K562 (cell line): ENCODE measurements at regions not wholly inside any gene's neighbourhood (a gene's known extent, or its start where the extent isn't known, plus 50 kb on each side); places are given as distances from the start of the nearest gene placed in this dataset.

Experiments used
- ATAC-seq: fragments of 200-7000 bp; cut with Tn5 transposase; 3 replicates; pipeline ENCODE4 v1.9.1; 2020; ENCODE audit warnings: moderate library complexity
- BruUV-seq: library from RNA; stranded (reverse); fragments of 400-500 nt; replicated peaks from 2 replicates; lab custom pipeline; 2021; lab: Mats Ljungman, UMichigan
- CTCF ChIA-PET: fragments of 300-600 bp; formaldehyde crosslinking; extraction: SDS; loops from one replicate; lab custom pipeline; 2021; ENCODE audit warnings: low intra/inter-chr PET ratio; lab: Yijun Ruan, JAX
- POLR2A ChIA-PET: fragments of 300-600, 350-650 bp; sonication (Branson Sonifier 250); formaldehyde crosslinking; extraction: SDS; loops from one replicate; lab custom pipeline; 2021; ENCODE audit warnings: antibody characterized with exemption, inconsistent platforms; lab: Yijun Ruan, JAX
- DNase-seq, 4 experiments: peaks; one replicate each; pipeline versions ENCODE4 v3.0.0 to v3.0.0-alpha.2; 2011 to 2018; ENCODE audit warnings: low spot score in 3 of 4, mixed read lengths in 3 of 4; ENCODE audit errors: extremely low read depth in 1 of 4
- FAIRE-seq: peaks from 2 replicates; lab custom pipeline; 2011; peaks lifted over from hg19 to GRCh38; lab: Jason Lieb, UNC
- H2AFZ ChIP-seq: 2 replicates; pipeline ENCODE4 v1.6.0; 2011; ENCODE audit warnings: low read depth, low read length, control low read depth, inconsistent platforms
- H3K27ac ChIP-seq: fragments of 200-600 bp; 3 replicates; pipeline ENCODE4 v1.8.0; 2011; ENCODE audit warnings: low read depth, mild to moderate bottlenecking, control low read depth, inconsistent platforms, low read length, moderate library complexity, mixed read lengths; ENCODE audit errors: extremely low read depth
- H3K27me3 ChIP-seq, 2 experiments: fragments of 300-600 bp in 1 of 2; 2 replicates in 1 of 2; 3 replicates in 1 of 2; pipeline versions ENCODE4 v1.6.0 to v1.8.0; 2011; ENCODE audit warnings: inconsistent platforms in 2 of 2, low read length in 2 of 2, mild to moderate bottlenecking in 1 of 2, mixed read lengths in 1 of 2, moderate library complexity in 1 of 2; ENCODE audit not compliant: control insufficient read depth in 2 of 2, insufficient read depth in 2 of 2
- H3K36me3 ChIP-seq: fragments of 300-600 bp; 3 replicates; pipeline ENCODE4 v1.8.0; 2011; ENCODE audit warnings: mild to moderate bottlenecking, low read length, inconsistent platforms; ENCODE audit not compliant: control insufficient read depth, insufficient read depth
- H3K4me1 ChIP-seq, 2 experiments: fragments of 200-600 bp in 1 of 2; replicated peaks in 1 of 2; 2 replicates in 1 of 2; 3 replicates in 1 of 2; pipeline versions ENCODE4 v1.5.1 to v1.8.0; 2011; ENCODE audit warnings: inconsistent platforms in 2 of 2, low read length in 2 of 2, mild to moderate bottlenecking in 1 of 2, mixed read lengths in 1 of 2, moderate library complexity in 1 of 2; ENCODE audit not compliant: control insufficient read depth in 2 of 2, insufficient read depth in 2 of 2
- H3K4me2 ChIP-seq: 2 replicates; pipeline ENCODE4 v1.6.1; 2011; ENCODE audit warnings: low read length, control low read depth, inconsistent platforms, mixed read lengths; ENCODE audit not compliant: insufficient read depth
- H3K4me3 ChIP-seq: fragments of 200-600 bp; sonication (generic), shearing (Covaris generic); 2 replicates; pipeline ENCODE4 v1.5.1; 2016; ENCODE audit warnings: control low read depth, inconsistent platforms
- H3K79me2 ChIP-seq: fragments of 200-600 bp; 3 replicates; pipeline ENCODE4 v1.8.0; 2011; ENCODE audit warnings: low read length, inconsistent platforms; ENCODE audit not compliant: control insufficient read depth, insufficient read depth
- H3K9ac ChIP-seq, 2 experiments: 2 replicates each; pipeline versions ENCODE4 v1.6.0 to v1.6.1; 2011; ENCODE audit warnings: low read depth in 2 of 2, low read length in 2 of 2, control low read depth in 1 of 2, inconsistent platforms in 1 of 2, mild to moderate bottlenecking in 1 of 2, mixed read lengths in 1 of 2; ENCODE audit not compliant: insufficient read depth in 1 of 2
- H3K9me1 ChIP-seq: one replicate; pipeline ENCODE4 v1.6.0; 2011; ENCODE audit warnings: inconsistent platforms, mild to moderate bottlenecking, low read length, moderate library complexity; ENCODE audit not compliant: control insufficient read depth, insufficient read depth
- H3K9me3 ChIP-seq: replicated peaks from 2 replicates; pipeline ENCODE4 v1.5.1; 2011; ENCODE audit warnings: low read depth, low read length, inconsistent platforms; ENCODE audit not compliant: control insufficient read depth, insufficient read depth
- H4K20me1 ChIP-seq: replicated peaks from 2 replicates; pipeline ENCODE4 v1.6.1; 2011; ENCODE audit warnings: low read length, inconsistent platforms, mixed read lengths; ENCODE audit not compliant: control insufficient read depth, insufficient read depth
- C11orf30 ChIP-seq: fragments of 450-650 bp; IDR thresholded peaks from 2 replicates; pipeline ENCODE4 v1.6.1; 2016; ENCODE audit warnings: low read depth, mild to moderate bottlenecking
- CBX5 ChIP-seq: IDR thresholded peaks from 2 replicates; pipeline ENCODE4 v1.6.1; 2014; ENCODE audit warnings: low read depth, borderline replicate concordance
- CTBP1 ChIP-seq: fragments of 450-650 bp; IDR thresholded peaks from 2 replicates; pipeline ENCODE4 v1.6.1; 2016; ENCODE audit warnings: borderline replicate concordance
- MAFG ChIP-seq: fragments of 450-650 bp; conservative IDR thresholded peaks from 2 replicates; pipeline ENCODE4 v1.6.1; 2016; ENCODE audit warnings: missing genetic modification characterization, missing compliant biosample characterization
- NFE2 ChIP-seq: IDR thresholded peaks from 2 replicates; pipeline ENCODE4 v1.6.1; 2014; ENCODE audit warnings: antibody characterized with exemption, low read depth
- POLR2B ChIP-seq: fragments of 450-650 bp; IDR thresholded peaks from 2 replicates; pipeline ENCODE4 v1.6.1; 2018; ENCODE audit warnings: low read depth; ENCODE audit not compliant: partially characterized antibody
- ZNF316 ChIP-seq: fragments of 450-650 bp; IDR thresholded peaks from 2 replicates; pipeline ENCODE4 v1.6.1; 2016
- WGBS: fragments of 100-300 bp; shearing (Covaris generic); methylation state at CpG from one replicate; pipeline ENCODE4 v1.1.6; 2016; ENCODE audit warnings: low coverage, mixed read lengths; ENCODE audit not compliant: insufficient coverage; ENCODE audit errors: missing lambda C conversion rate; 5-methylcytosine and 5-hydroxymethylcytosine counted together
- in situ Hi-C: fragments of 300-500 bp; cut with MboI; formaldehyde crosslinking; loops from 4 replicates; pipeline ENCODE4 v1.15.0; 2018; ENCODE audit warnings: inconsistent platforms, mixed read lengths
- intact Hi-C: fragments of 100-400 bp; cut with micrococcal nuclease; formaldehyde crosslinking; loops from 2 replicates; pipeline ENCODE4 v1.14.2; 2022
- TF ChIP-seq, protein P1 (sequence below), 2 experiments: fragments of 450-650 bp in 1 of 2; sonication (generic) in 1 of 2; formaldehyde crosslinking in 1 of 2; IDR thresholded peaks in 1 of 2; conservative IDR thresholded peaks in 1 of 2; 2 replicates each; pipeline versions ENCODE4 v1.6.1 to v1.8.1; 2016 to 2023; ENCODE audit warnings: mild to moderate bottlenecking in 2 of 2, moderate library complexity in 2 of 2, inconsistent platforms in 1 of 2, missing genetic modification reagents in 1 of 2

DNA sequence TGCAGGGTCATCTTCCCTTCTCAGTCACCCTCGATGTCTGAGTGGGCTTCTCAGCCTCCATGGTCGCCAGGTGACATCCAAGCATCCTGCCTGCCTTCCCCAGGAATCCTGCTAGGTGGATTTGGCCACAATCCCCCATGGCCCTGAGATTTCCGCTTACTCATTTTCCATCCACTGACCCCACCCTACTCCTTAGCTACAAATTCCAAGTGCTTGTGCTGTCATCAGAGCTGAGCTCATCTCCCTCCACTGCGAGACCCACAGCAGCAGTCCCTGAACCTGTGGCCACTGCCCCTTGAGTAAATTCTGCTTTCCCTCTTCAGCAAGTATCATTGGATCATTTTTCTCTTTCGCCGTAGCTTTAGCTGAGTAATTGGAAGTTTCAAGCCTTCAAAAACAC, 90.5 kb upstream of the ANKRD10 start:
- Histone ChIP-seq H3K9ac (no peak overlapping the region), H3K9me1 (no peaks in the 10 kb centered on the region), H3K27ac (no peak overlapping the region), H4K20me1 (no peaks in the 10 kb centered on the region), H3K4me1 (peaks cover 3 to 11% of the 10 kb centered on the region in 2 experiments; a peak in 3 of 5 replicates), H3K36me3 (no peaks in the 10 kb centered on the region), H2AFZ (peak overlapping the region; percentile 22; the same call in 1 of the 2 replicates), H3K9me3 (peaks cover 4% of the 10 kb centered on the region; the same call in 1 of the 2 replicates), H3K4me2 (no peak overlapping the region), H3K4me3 (no peak overlapping the region), H3K79me2 (no peaks in the 10 kb centered on the region), H3K27me3 (no peaks in the 10 kb centered on the region)
- no TSS peak for BruUV-seq
- intact Hi-C loops (no loop called here), in situ Hi-C loops (no loop called here)
- peak; percentile 66; the same call in 1 of the 2 replicates for TF ChIP-seq C11orf30
- peak; percentile 49 for TF ChIP-seq ZNF316
- TF ChIP-seq, protein P1, sequence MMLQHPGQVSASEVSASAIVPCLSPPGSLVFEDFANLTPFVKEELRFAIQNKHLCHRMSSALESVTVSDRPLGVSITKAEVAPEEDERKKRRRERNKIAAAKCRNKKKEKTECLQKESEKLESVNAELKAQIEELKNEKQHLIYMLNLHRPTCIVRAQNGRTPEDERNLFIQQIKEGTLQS (IDR thresholded peaks at IDR 0.05) = peak; percentile 48; the same call in 1 of the 2 replicates
- TF ChIP-seq, protein P1 (CRISPR knock-in tag; conservative IDR thresholded peaks at IDR 0.05) = no peak
- 0 out of 2 replicates have a peak, but pooled peaks have one; percentile 15 for TF ChIP-seq MAFG (tag)
- no peak for TF ChIP-seq CTBP1
- no peak for TF ChIP-seq POLR2B
- no peak for TF ChIP-seq CBX5
- peak; percentile 33; the same call in 1 of the 2 replicates for TF ChIP-seq NFE2
- WGBS = 57% methylated on average over 6 of the region's 6 CpGs
- DNase-seq (peak in 1 of 4 experiments; percentile 26), FAIRE-seq (no peak), ATAC-seq (peak; percentile 45)
- ChIA-PET CTCF (no interaction called here), POLR2A (interaction anchor here (1.0 kb wide), 1 partner anchor 12 kb away, joined by 3 read pairs; no protein-coding TSS in a partner anchor)
